EH (cell line): ENCODE measurements at regions not wholly inside any gene's neighbourhood (a gene's known extent, or its start where the extent isn't known, plus 50 kb on each side); places are given as distances from the start of the nearest gene placed in this dataset.

Experiments used
- DNase-seq: peaks from one replicate; pipeline ENCODE4 v3.0.0-alpha.2; 2015; ENCODE audit warnings: low read depth

DNA sequence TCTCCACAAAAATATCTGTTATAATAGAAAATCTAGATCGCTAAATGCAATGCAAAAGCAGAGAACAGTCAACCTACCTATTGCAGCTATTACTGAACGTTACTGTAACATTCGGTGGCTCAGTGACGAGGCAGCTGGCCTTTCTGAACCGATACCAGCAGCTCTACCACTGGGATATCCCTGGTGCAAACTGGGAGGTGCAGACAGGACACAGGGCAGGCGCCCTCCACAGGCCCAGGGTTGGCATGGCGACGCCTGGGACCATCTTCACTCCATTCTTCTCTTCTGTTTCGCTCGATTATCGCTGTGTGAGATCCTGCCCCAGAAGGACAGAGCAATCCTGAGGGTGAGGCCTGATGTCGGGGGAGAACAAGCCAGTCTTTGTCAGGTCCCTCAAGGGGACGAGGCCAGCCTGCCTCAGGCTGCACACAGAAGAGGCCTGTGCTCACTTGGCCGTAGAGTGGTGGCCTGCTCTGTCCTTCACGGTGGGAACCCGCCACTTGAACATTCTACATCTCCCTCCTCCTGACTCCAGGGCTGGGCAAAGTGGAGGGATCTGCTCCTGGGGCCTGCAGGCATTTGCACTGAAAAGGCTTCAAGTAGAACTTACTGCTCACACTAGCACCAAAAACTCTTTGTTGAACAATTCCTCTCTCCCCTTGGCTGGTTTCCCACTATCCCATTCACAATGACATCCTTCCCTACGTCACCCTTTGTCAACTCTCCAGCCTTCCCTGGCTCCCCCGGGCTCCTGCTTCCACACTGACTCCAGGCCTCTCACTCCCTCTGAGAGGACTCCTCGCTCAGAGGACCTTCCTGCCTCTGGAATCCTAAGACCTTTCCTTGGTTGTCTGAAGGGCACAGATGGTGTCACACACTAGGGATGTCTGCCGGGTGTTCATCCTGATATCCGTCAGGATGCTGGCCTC lies 49.7 kb downstream of the CYRIA start:
- DNase-seq, result no peak

DNA sequence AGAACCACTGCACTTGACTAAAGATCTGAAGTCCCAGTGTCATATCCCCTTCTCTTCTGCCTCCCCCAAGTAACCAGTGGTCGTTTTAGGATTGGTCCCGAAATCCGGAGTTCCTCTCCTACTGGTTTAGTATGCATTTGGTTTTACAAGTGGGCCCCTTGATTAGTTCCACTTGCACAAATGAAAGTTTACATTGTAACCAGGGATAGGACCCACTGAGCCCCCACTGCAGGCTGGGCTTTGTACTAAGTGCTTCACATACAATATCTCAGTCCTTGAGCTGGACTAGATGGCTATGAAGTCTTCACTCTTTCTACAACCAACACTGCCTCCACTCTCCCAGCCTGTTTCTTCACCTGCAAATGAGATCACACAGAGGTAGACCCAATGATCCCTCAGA lies 50.4 kb downstream of the CYRIA start:
- no peak for DNase-seq

GRCh38 chr2:16614314-16614860 lies 51.2 kb downstream of the CYRIA start:
- DNase-seq, result no peak

GRCh38 chr2:16613539-16614011 lies 52.1 kb downstream of the CYRIA start:
- no peak for DNase-seq

- no peak for DNase-seq
Measured at GRCh38 chr2:16612490-16612889, 53.1 kb downstream of the CYRIA start.

DNA sequence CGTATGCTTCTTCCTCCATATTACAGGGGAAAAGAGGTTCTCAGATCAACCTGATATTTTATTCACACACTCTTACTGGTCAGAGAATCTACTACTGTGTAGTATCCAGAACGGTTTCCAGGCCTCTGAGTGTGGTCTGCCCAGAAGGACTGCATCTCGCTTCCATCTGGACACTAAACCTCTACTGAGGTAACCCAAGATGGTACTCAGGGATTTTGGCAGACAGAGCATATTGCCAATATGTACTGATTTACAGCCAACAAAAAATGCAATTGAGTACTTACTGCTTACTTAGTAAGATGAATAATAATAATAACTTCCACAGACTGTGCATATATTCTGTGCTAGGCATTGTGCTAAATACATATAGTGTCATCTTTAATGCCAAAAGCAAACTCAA lies 55.8 kb downstream of the CYRIA start:
- no peak for DNase-seq

- peak; percentile 68 for DNase-seq
Measured at GRCh38 chr2:16608661-16609643, 56.7 kb downstream of the CYRIA start.

GRCh38 chr2:16607301-16607700 lies 58.3 kb downstream of the CYRIA start:
- DNase-seq, result no peak

- no peak for DNase-seq
Measured at GRCh38 chr2:16604236-16604635, 61.4 kb downstream of the CYRIA start.

- DNase-seq, result no peak
Measured at GRCh38 chr2:16591370-16591933, 74.2 kb downstream of the CYRIA start.

DNA sequence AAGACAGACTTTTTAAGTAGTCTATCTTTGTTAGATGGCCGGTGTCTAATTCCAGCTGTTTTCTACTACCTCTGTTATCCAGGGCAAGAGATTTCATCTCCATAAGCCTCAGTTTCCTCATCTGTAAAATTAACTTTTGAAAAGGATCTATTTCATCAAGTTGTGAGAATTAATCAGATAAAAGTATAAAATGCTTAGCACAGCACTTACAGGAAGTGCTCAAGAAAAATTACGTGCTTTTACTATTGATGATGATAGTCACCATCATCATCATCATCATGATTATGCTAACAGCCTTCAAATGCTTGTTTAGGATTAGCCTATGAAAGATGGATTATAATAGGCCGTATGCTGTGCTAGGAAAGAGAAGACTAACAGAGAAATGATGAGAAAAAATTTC lies 76.2 kb downstream of the CYRIA start:
- DNase-seq, result no peak

GRCh38 chr2:16588565-16588964 lies 77.1 kb downstream of the CYRIA start:
- DNase-seq, result no peak

- DNase-seq, result no peak
Measured at GRCh38 chr2:16587601-16588000, 78.0 kb downstream of the CYRIA start.

DNA sequence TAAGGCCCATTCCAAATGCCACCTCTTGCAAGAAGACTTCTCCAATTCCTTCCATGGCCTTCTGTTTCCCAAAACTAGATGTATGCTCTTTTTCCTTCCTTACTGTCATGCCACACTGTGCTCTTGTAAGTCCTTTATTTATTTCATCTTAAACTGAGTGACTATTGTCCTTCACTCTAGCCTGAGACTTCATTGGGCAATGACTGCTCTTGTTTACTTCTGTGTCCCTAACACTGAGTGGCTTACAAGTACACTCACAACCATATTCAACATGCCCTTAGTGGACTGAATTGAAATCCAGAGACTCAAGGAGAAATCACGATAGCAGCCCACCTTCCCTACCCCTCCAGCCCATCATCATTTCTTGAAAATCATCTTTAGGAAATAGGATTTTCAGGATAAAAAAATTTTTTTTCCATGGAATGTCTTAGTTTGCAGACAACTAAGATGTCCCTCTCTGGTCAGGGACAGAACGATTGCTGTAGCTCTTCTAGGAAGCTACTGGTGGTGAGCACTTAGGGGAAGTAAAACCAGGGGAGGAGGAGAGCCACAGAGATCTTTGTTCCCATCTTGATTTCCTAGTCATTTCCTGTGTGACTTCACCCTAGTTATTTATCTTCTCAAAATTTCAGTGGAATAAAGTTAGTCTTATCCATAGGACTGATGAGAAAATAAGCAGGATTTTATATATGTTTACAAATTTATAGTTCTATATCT lies 80.7 kb downstream of the CYRIA start:
- DNase-seq, result no peak

- DNase-seq, result no peak
Measured at GRCh38 chr2:16584084-16584483, 81.5 kb downstream of the CYRIA start.

GRCh38 chr2:16581241-16581640 lies 84.4 kb downstream of the CYRIA start:
- no peak for DNase-seq

GRCh38 chr2:16578081-16578480 lies 87.6 kb downstream of the CYRIA start:
- DNase-seq, result no peak

DNA sequence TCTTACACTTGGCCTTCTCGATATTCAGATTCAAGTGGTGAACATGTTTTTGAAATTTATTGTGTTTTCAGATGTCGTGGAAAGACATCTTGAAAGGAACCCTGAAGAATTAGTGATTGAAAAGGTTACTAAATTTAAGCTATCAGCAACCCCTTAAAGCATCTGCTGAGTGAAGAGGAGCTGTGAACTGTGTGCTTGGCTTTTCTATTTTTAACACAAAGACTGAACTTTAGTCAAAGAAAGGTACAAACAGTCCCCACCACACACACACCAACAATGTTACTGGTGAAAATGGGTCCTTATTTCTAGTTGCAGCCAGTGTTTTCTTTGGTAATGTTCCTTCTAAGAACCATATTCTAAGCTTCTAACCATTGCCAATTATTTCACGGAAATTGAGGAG lies 95.1 kb downstream of the CYRIA start:
- DNase-seq, result no peak

GRCh38 chr2:16568998-16569784 lies 96.4 kb downstream of the CYRIA start:
- DNase-seq, result no peak

GRCh38 chr2:16566701-16567100 lies 98.9 kb downstream of the CYRIA start:
- no peak for DNase-seq

GRCh38 chr2:16565481-16565880 lies 100.2 kb downstream of the CYRIA start:
- no peak for DNase-seq
